Epithelial cell of proximal tubule (primary cell): ENCODE measurements at regions not wholly inside any gene's neighbourhood (a gene's known extent, or its start where the extent isn't known, plus 50 kb on each side); places are given as distances from the start of the nearest gene placed in this dataset.

Experiments
- DNase-seq: peaks from one replicate; pipeline ENCODE4 v3.0.0-alpha.2; 2011; ENCODE audit warnings: low read depth
- H3K4me3 ChIP-seq: 2 replicates; pipeline ENCODE4 v1.5.1; 2011; ENCODE audit warnings: low read depth, mild to moderate bottlenecking, low read length
- CTCF ChIP-seq: conservative IDR thresholded peaks from 2 replicates; pipeline ENCODE4 v1.5.1; 2012; ENCODE audit warnings: low read depth, mild to moderate bottlenecking, low read length

GRCh38 chr21:28633839-28634555 lies 358.7 kb downstream of the LTN1 start:
- no peak for DNase-seq
- no peak for TF ChIP-seq CTCF
- no peak overlapping the region for H3K4me3 ChIP-seq

- DNase-seq = no peak
- no peak for TF ChIP-seq CTCF
- H3K4me3 ChIP-seq = no peak overlapping the region
Measured at GRCh38 chr21:28632755-28633408, 359.8 kb downstream of the LTN1 start.

GRCh38 chr21:28627691-28628090 lies 365.0 kb downstream of the LTN1 start:
- no peak for TF ChIP-seq CTCF
- no peak for DNase-seq
- H3K4me3 ChIP-seq = no peak overlapping the region

GRCh38 chr21:28627261-28627660 lies 365.4 kb downstream of the LTN1 start:
- no peak for DNase-seq
- no peak overlapping the region for H3K4me3 ChIP-seq
- TF ChIP-seq CTCF = no peak

- no peak overlapping the region for H3K4me3 ChIP-seq
- TF ChIP-seq CTCF = no peak
- DNase-seq = no peak
Measured at GRCh38 chr21:28624626-28625025, 368.1 kb downstream of the LTN1 start.

GRCh38 chr21:28617300-28617699 lies 375.4 kb downstream of the LTN1 start:
- no peak for TF ChIP-seq CTCF
- H3K4me3 ChIP-seq = no peak overlapping the region
- no peak for DNase-seq

- TF ChIP-seq CTCF = no peak
- no peak overlapping the region for H3K4me3 ChIP-seq
- no peak for DNase-seq
Measured at GRCh38 chr21:28615276-28615675, 377.4 kb downstream of the LTN1 start.
